ENCODE measurements at regions not wholly inside any gene's neighbourhood (a gene's known extent, or its start where the extent isn't known, plus 50 kb on each side); places are given as distances from the start of the nearest gene placed in this dataset.

DNA sequence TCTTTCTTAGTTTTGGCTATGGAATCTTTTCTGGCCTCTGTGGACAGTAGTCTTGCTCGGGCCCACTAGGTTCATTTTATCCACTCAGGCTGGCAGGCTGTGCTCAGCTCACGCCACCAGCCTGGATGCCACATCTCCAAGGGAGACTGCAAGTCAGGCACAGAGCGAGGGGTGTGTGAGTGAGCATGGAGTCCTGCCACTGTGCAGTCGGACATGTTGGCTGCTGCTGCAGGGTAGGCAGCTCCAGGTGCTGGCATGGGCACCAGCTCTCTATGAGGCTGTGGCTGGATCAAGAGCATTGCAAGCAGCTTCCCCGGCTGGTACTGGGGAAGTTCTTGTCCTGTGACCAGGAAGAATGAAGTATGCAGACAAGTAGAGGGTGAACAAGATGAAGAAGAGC is 158.9 kb downstream of the PCTP start:
- Histone ChIP-seq H3K27me3 (replicated peaks in 1 of 4; ENCODE audit: control insufficient read depth in 3 of 4, extremely low read depth in 1 of 4, insufficient read depth in 3 of 4, low read length in 3 of 4) (no peaks in the 10 kb centered on the region), H4K20me1 (replicated peaks in 1 of 2; ENCODE audit: control insufficient read depth in 1 of 2, insufficient read depth in 2 of 2, low read length in 2 of 2) (no peaks in the 10 kb centered on the region), H3K4me2 (ENCODE audit: insufficient read depth in 1 of 2, low read depth in 2 of 2, low read length in 2 of 2) (no peak overlapping the region), H3K4me1 (replicated peaks in 1 of 4; ENCODE audit: control insufficient read depth in 3 of 4, insufficient read depth in 4 of 4, low read length in 3 of 4) (no peaks in the 10 kb centered on the region), H3K27ac (ENCODE audit: low read depth, low read length) (no peak overlapping the region), H3K79me2 (ENCODE audit: control insufficient read depth in 1 of 2, insufficient read depth in 2 of 2, low read length in 2 of 2) (no peaks in the 10 kb centered on the region), H3K9ac (replicated peaks in 1 of 4; ENCODE audit: extremely low read depth in 1 of 4, low read depth in 3 of 4, low read length in 3 of 4) (no peak overlapping the region), H3K79me1 (ENCODE audit: low read depth, low read length) (no peaks in the 10 kb centered on the region), H4K8ac (ENCODE audit: extremely low read depth, insufficient read depth, low read length) (no peak overlapping the region), H3K23me2 (ENCODE audit: low read depth, low read length) (no peaks in the 10 kb centered on the region), H2BK120ac (replicated peaks; ENCODE audit: low read depth, low read length) (no peak overlapping the region), H3K18ac (ENCODE audit: extremely low read depth, low read length) (no peak overlapping the region), H3K4me3 (ENCODE audit: extremely low read depth in 1 of 4, insufficient read depth in 2 of 4, low read depth in 3 of 4, low read length in 4 of 4) (no peak overlapping the region), H3K23ac (ENCODE audit: insufficient read length) (no peak overlapping the region), H2AFZ (ENCODE audit: low read length) (no peak overlapping the region), H4K5ac (ENCODE audit: insufficient read length, low read depth, low read length) (no peak overlapping the region), H2BK20ac (ENCODE audit: low read length) (no peak overlapping the region), H2BK12ac (ENCODE audit: low read depth, low read length) (no peak overlapping the region), H2BK15ac (ENCODE audit: low read length) (0 out of 2 replicates have a peak overlapping the region, but pooled peaks have one; percentile 77), H4K91ac (replicated peaks; ENCODE audit: insufficient read length, low read length) (no peak overlapping the region), H3K4ac (replicated peaks; ENCODE audit: insufficient read length, low read depth, low read length) (no peak overlapping the region), H2BK5ac (ENCODE audit: low read depth, low read length) (no peak overlapping the region), H2AK5ac (ENCODE audit: low read depth, low read length) (no peak overlapping the region), H3K9me3 (ENCODE audit: insufficient read depth in 2 of 2, low read depth in 1 of 2, low read length in 1 of 2) (no peaks in the 10 kb centered on the region; a peak in 1 of 4 replicates), H3K36me3 (ENCODE audit: control insufficient read depth in 2 of 4, insufficient read depth in 4 of 4, low read length in 3 of 4) (no peaks in the 10 kb centered on the region), H3K14ac (ENCODE audit: insufficient read length) (no peak overlapping the region), H3K56ac (replicated peaks; ENCODE audit: insufficient read length, low read depth, low read length) (no peak overlapping the region)
- FAIRE-seq = no peak
- 95% methylated on average over 5 of the region's 5 CpGs; no CpG with 5 or more reads in 1 of the 2 experiments for WGBS, 2 experiments (ENCODE audit: extremely low coverage in 1 of 2, insufficient coverage in 1 of 2, insufficient read length in 1 of 2, insufficient replicate concordance in 2 of 2, low coverage in 1 of 2, low lambda C conversion rate in 2 of 2, missing lambda C conversion rate in 1 of 2)
- TF ChIP-seq KDM5A (IDR thresholded peaks at IDR 0.05; ENCODE audit: low read length) (no peak), EP300 (IDR thresholded peaks at IDR 0.05; ENCODE audit: borderline replicate concordance in 1 of 2, low read depth in 2 of 2, low read length in 2 of 2) (no peak), CTBP2 (IDR thresholded peaks at IDR 0.05; ENCODE audit: borderline replicate concordance, insufficient read depth, insufficient read length, low read length) (no peak), CEBPB (IDR thresholded peaks at IDR 0.05; ENCODE audit: low read depth, low read length) (no peak)
- no peak for DNase-seq (ENCODE audit: low read depth in 1 of 2, low spot score in 2 of 2)
- POLR2A ChIA-PET (ENCODE audit: partially characterized antibody) = no interaction called here
- CTCF ChIA-PET (ENCODE audit: partially characterized antibody) = interaction anchor here (1.5 kb wide), 1 partner anchor 9 kb away, joined by 3 read pairs; no protein-coding TSS in a partner anchor
